H54 (cell line): ENCODE measurements at regions not wholly inside any gene's neighbourhood (a gene's known extent, or its start where the extent isn't known, plus 50 kb on each side); places are given as distances from the start of the nearest gene placed in this dataset.

Experiments used
- DNase-seq: peaks from one replicate; pipeline ENCODE4 v3.0.0; 2011; ENCODE audit warnings: low spot score, mixed read lengths; ENCODE audit not compliant: insufficient read length
- FAIRE-seq: peaks from 3 replicates; lab custom pipeline; 2011; peaks lifted over from hg19 to GRCh38; lab: Jason Lieb, UNC
- POLR2A ChIP-seq: IDR thresholded peaks from 2 replicates; pipeline ENCODE4 v1.6.1; 2011; ENCODE audit warnings: low read depth, mild to moderate bottlenecking, low read length

GRCh38 chr17:71039391-71039790, 870.1 kb downstream of the KCNJ2 start:
- no peak for DNase-seq
- no peak for TF ChIP-seq POLR2A

GRCh38 chr17:71052971-71053370, 883.6 kb downstream of the KCNJ2 start:
- FAIRE-seq (no peak), DNase-seq (no peak)
- TF ChIP-seq POLR2A: no peak

More at GRCh38 chr17:71039391-71039790, 870.1 kb downstream of the KCNJ2 start:
- no peak for FAIRE-seq

DNA sequence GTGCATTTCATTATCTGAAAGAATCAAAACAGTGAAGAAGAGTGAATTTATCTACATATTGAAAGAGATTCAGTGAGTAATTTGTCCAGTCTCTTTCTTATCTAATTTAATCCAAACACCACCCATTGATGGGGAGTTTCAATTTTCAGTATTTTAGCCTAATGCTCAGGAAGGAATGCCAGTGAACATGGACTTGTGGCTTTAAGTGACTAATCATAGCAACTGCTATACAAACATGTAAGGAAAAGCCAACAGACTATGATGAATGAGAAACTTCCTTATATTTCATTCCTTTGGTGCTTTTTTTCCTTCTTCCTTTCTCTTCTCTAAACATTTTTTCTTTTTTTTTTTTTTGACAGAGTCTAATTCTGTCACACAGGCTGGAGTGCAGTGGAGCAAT, 885.8 kb downstream of the KCNJ2 start:
- DNase-seq (peak; percentile 7), FAIRE-seq (peak; percentile 95)
- TF ChIP-seq POLR2A: no peak

DNA sequence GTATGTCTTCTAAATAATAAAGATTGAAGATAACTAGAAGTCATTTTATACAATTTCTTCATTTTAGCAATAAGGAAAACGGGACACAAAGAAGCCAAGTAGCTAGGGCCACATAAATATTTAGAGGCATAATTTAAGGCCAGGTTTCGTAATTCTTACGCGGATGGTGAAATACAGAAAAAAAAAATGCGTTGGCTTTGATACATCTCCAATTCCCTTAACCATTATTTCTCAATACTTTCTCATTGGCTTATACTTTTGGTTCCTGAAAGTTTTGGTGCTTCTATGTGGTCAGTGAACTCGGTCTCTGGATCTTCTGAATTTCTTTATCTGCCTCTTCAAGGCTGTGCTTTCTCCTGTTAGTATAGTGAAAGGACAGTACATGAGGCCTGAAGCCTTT, 888.1 kb downstream of the KCNJ2 start:
- DNase-seq (no peak), FAIRE-seq (no peak)
- TF ChIP-seq POLR2A: no peak

GRCh38 chr17:71057938-71058337, 888.6 kb downstream of the KCNJ2 start:
- no peak for FAIRE-seq
- DNase-seq: no peak
- TF ChIP-seq POLR2A: no peak

DNA sequence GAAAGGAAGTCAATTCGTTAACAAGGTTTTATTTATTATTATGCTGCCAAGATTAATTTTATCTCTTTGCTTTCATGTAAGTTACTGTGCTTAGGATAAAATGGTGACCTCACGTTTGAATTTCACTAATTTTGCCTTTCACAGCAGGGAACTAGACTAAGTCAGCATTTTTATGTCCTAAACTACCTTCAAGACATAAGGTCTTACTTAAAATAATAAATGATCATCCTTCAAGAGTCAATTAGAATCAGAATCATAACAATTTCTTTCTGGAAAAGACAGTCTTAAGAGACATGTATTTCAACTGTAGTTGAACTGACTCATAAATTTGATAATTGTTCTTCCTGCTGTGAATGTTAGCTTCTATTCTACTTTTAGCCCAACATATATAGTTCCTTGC, 893.8 kb downstream of the KCNJ2 start:
- no peak for DNase-seq
- no peak for TF ChIP-seq POLR2A
- peak; percentile 52 for FAIRE-seq

DNA sequence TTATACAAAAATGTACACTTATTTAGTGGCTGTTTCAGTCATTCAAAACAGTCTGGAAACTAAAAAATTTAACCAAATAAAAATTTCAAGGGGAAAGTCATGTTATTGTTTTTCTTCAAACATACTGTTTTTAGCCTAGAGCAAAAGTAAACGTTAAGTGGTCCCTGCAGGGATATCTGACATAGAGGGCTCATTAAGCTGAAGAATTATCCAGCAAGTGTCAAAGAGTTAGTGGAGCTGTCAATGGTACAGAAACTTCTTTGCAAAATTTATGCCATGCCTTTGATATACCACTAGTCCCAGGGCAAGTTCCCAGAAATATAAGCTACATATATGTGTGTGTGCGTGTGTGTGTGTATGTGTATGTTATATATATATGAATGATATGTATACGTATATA, 894.2 kb downstream of the KCNJ2 start:
- FAIRE-seq: no peak
- TF ChIP-seq POLR2A: no peak
- no peak for DNase-seq

GRCh38 chr17:71067669-71068407, 898.5 kb downstream of the KCNJ2 start:
- TF ChIP-seq POLR2A: no peak
- DNase-seq: no peak
- no peak for FAIRE-seq

- no peak for TF ChIP-seq POLR2A
- no peak for DNase-seq
- FAIRE-seq: peak; percentile 15
These were observed 899.0 kb downstream of the KCNJ2 start for GRCh38 chr17:71068408-71068750.

GRCh38 chr17:71071041-71071440, 901.7 kb downstream of the KCNJ2 start:
- FAIRE-seq (peak; percentile 62), DNase-seq (no peak)
- no peak for TF ChIP-seq POLR2A

DNA sequence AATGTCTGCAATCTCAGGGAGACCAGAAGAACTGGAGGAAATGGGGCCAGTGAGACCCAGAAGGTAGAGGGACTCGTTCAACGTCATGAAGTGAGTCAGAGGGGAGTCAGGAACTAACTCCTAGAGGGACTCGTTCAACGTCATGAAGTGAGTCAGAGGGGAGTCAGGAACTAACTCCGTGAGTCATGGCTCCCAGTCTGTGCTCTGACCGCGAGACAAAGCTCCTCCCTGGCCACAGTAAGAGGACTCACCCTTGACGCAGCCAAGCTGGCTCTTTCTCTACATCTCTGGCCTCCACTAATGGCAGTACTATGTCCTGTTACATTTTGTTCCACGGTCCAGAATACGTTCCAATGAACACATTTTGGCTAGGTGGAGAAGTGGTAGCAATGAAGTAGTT, 902.5 kb downstream of the KCNJ2 start:
- DNase-seq (peak; percentile 64), FAIRE-seq (peak; percentile 100)
- no peak; the same call in 1 of the 2 replicates for TF ChIP-seq POLR2A

DNA sequence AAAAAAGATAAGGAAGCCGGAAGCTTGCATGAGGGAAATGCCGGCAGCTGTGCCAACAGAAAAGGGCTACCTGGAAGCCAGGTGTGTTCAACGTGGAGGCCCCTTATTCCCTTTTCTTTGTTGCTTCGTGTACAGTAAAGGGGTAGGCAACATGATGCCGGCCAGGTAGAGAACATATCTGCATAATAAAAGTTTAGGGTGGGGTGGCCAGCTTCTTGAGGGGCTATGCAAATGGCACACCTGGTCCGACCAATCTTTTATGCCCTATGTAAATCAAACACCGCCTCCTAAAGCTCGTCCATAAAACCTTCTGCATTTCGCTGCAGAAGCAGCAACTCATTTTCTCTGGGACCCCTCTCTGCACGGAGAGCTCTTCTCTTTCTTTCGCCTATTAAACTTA, 911.6 kb downstream of the KCNJ2 start:
- DNase-seq: no peak
- TF ChIP-seq POLR2A: no peak
- FAIRE-seq: no peak

- no peak for TF ChIP-seq POLR2A
- FAIRE-seq (no peak), DNase-seq (no peak)
These were observed 912.3 kb downstream of the KCNJ2 start for GRCh38 chr17:71081666-71082065.

- no peak for TF ChIP-seq POLR2A
- FAIRE-seq (peak; percentile 96), DNase-seq (peak; percentile 10)
These were observed 914.9 kb downstream of the KCNJ2 start for GRCh38 chr17:71084219-71084618.

DNA sequence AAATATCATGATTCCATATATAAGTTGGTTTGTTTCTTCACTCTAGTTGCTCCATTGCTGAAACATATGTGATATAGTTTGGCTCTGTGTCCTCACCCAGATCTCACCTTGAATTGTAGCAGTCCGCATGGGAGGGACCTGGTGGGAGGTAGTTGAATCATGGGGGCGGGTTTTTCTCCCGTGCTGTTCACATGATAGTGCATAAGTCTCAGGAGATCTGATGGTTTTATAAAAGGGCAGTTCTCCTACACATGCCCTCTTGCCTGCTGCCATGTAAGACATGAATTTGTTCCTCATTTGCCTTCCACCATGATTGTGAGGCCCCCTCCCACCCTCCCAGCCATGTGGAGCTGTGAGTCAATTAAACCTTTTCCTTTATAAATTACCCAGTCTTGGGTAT, 915.5 kb downstream of the KCNJ2 start:
- no peak for FAIRE-seq
- no peak for DNase-seq
- no peak for TF ChIP-seq POLR2A
